Renal cortical epithelial cell (primary cell): ENCODE measurements at regions not wholly inside any gene's neighbourhood (a gene's known extent, or its start where the extent isn't known, plus 50 kb on each side); places are given as distances from the start of the nearest gene placed in this dataset.

Experiments
- DNase-seq: peaks from one replicate; pipeline ENCODE4 v3.0.0-alpha.2; 2011; ENCODE audit warnings: low read depth

DNA sequence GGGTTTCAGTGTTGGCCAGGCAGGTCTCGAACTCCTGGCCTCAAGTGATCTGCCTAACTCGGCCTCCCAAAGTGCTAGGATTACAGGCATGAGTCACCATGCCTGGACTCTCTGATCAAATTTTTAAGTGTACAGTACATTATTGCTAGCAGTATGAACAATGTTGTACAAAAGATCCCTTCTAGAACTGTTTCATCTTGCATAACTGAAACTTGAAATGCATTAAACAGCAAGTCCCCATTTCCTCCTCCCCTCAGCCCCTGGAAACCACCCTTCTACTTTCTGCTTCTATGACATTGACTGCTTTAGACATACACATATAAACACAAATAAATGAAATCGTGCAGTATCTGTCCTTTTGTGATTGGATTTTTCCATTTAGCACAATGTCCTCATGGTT lies 463.4 kb downstream of the PTPRC start:
- DNase-seq: no peak

DNA sequence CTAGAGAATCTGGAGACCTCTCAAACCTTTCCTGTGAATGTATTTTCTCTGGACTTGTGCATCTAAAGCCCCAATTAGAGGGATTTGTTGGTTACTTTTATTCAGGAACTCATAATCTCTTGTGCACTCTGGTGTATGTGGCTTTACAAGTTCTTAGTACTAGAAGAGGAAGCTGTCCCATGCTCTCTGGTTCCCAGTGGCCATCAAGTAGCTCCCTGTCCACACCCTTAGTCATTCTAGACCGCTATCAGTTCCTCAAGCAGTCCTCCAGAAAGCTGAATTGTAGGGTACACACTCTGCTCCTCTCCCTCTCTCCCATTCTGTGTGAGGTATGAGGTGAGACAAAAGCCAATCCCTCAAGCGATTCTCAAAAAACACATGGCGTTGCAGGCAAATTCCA lies 470.3 kb downstream of the PTPRC start:
- no peak for DNase-seq

DNA sequence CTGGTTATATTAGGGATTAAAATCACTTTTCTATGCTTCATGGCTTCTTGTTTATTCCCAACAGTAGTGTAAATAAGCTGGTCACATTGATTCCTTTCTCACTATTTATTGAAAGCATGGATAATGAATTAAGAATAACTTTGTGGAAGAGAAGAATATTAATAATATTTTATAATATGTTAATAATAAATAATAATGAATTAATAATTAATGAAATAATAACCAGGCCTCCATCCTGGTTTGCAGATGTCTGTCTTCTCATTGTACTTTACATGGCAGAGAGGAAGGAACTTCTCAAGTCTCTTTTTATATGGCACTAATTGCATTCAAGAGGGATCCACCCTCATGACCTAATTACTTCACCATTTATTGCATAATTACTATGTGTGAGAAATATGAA lies 473.5 kb downstream of the PTPRC start:
- no peak for DNase-seq

GRCh38 chr1:199113265-199113869 lies 474.5 kb downstream of the PTPRC start:
- peak; percentile 63 for DNase-seq

- DNase-seq: no peak
Observed at GRCh38 chr1:199116488-199116887, 477.6 kb downstream of the PTPRC start.

GRCh38 chr1:199121047-199121446 lies 482.2 kb downstream of the PTPRC start:
- no peak for DNase-seq

DNA sequence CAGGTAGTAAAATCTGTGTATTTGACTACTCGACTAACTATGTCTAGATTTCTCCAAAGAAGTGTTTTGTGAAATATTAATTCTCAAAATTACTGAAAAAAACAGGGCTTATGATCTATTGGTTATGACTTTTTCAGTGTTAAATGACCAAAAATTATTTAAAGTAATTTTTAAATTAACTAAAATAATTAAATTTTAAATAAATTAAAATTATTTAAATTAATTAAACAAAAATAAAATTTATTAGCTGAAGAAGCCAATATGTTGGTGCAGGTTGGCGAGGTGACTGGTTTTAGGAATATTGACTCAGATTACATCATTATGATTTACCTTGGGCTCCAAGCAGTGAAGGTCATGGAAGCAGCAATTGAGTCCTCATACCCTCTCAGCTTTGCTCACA lies 483.2 kb downstream of the PTPRC start:
- no peak for DNase-seq

DNA sequence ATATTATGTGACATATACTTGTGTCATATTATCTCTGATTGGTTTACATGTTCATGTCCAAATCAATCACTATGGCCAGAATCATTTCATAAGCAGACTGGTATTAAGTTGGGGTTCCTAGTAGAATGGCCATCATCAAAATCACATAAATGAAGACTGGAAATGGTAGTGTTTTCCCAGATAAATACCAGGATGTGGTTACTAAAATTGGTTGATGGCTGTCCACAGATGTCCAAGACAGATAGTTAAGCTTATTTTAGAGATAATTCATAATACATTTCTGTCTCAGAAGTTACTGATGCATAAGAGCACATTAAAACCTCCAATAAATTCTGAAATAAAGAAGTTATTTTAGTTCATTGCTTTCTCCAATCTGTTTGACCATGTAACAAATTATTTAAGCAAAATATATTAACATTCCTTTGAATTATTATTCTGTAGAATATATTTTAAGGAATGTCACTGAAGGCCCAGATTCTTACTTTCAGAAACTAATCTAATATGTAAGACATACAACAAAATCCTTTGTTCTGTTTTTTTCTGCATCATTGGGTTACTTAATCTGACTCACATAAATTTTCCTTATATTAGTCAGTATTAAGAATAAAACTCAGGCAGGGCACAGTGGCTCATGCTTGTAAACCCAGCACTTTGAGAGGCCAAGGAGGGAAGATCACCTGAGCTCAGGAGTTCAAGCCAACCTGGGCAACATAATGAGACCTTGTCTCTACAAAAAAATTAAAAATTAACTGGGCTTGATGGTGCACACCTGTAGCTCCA lies 483.9 kb downstream of the PTPRC start:
- peak; percentile 88 for DNase-seq

DNA sequence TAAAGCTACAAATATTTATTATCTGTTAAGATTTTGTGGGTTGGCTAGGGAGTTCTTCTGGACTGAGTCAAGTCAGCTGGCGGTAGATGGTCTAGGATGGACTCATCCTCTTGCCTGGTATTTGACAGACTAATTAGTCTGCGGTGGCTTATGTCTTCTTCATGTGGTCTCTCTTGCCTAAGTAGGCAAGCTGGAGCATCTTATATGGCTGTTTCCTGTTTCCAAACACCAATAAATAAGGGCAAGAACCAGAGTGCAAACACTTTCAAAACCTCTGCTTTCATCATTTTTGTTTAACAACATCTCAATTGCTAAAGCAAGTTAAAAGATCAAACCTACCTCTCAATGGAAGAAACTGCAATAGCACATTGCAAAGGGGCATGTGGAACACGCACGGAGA lies 484.8 kb downstream of the PTPRC start:
- peak; percentile 64 for DNase-seq

DNA sequence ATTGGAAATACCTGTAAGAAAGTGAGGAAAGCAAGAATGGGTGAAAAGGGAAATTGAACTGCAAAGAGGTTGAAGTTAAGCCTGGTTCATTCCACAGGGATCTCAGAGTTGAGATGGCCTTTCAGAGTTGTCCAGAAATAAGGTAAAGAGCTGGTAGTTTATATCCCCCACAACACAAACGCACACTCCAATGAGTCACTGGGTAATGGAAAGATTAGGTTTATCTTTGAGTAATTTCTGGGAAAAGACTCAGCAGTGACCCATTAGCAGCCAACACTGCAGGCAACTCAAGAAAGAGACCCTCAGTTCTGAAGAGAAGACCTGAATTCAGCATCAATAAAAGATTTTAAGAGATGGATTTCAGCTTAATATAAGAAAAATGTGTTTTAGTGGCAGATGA lies 485.5 kb downstream of the PTPRC start:
- no peak for DNase-seq

DNA sequence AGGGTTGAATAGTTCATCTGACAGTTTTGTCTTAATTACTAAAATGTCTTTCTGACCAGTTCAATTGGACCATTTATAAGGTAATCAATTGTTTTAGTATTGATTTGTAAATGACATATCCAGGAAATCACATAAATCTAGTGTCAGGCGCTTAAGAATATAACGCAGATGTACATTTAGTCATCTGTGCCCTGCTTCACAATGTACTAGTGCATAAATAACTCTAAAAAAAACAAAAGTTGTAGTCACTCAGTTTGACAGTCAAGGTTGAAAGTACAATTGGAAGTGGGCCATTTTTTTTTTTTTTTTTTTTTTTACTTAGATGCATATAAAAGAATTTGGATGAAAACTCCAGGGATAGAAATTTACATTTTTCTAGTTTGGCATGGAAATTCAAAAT lies 490.4 kb downstream of the PTPRC start:
- peak; percentile 88 for DNase-seq

DNA sequence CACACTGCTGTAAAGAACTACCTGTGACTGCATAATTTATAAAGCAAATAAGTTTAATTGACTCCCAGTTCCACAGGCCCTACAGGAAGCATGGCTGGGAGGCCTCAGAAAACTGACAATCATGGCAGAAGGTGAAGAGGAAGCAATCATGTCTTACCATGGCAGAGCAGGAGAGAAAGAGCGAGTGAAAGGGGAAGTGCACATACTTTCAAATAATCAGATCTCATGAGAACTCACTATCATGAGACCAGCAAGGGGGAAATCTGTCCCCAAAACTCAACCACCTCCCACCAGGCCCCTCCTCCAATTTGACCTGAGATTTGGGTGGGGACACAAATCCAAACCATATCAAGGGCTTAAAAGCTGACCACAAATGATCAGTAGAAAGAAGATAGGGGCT lies 493.2 kb downstream of the PTPRC start:
- DNase-seq: no peak

- DNase-seq: no peak
Observed at GRCh38 chr1:199135901-199136300, 497.1 kb downstream of the PTPRC start.

- DNase-seq: no peak
Observed at GRCh38 chr1:199138061-199138460, 499.2 kb downstream of the PTPRC start.

GRCh38 chr1:199149591-199149990 lies 510.8 kb downstream of the PTPRC start:
- DNase-seq: no peak

DNA sequence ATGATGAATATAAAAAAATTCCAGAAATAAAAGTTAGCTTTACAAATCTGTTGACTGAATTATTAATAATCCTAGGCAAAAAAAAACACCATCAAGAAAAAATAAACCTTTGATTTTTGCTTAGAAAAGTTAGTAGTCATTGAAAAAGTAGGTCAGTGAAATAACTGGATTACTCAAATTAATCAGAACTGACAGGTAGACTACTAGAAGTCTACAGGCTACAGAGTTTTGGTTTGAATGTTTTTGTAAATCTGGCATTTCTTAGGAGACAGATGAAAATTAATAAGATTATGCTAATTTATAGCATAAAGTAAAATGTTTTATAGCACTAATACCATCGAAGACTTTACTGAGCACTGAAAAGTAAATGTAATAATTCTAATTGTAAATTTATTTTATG lies 511.9 kb downstream of the PTPRC start:
- no peak for DNase-seq

- no peak for DNase-seq
Observed at GRCh38 chr1:199151634-199152425, 513.0 kb downstream of the PTPRC start.

- DNase-seq: no peak
Observed at GRCh38 chr1:199152676-199153075, 513.8 kb downstream of the PTPRC start.

DNA sequence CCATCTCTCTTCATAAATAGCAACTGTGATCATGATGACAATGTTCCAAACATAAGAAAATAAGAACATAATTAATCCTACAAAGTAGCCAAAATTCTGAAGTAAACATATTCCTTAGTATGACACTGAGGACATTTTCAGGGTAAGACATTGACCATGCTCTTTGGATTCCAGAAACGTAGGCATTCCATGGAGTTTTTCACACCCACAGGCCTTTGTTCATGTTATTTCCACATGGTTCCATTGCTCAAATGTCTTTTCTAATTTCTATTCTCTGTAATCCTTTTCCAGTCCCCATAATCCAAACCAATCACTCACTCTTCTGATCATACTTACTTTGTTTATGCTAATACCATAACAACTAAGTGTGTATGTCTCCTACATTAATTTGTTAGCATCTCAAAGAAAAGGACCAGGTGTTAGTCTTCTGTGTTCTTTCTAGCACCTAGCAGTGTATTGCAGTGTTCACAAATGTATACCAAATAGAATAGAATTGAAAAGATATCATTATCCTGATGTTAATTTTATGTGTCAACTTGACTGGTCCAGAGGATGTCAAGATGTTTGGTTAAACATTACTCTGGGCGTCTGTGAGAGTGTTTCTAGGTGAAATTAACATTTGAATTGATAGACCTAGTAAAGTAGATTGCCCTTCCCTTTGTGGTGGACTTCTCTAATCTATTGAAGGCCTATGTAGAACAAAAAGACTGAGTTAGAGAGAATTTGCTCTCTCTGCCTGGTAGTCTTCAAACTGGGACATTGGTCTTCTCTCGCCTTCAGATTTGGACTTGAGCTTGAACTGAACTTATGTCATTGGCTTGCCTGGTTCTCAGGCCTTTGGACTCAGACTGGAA lies 516.6 kb downstream of the PTPRC start:
- DNase-seq: no peak

DNA sequence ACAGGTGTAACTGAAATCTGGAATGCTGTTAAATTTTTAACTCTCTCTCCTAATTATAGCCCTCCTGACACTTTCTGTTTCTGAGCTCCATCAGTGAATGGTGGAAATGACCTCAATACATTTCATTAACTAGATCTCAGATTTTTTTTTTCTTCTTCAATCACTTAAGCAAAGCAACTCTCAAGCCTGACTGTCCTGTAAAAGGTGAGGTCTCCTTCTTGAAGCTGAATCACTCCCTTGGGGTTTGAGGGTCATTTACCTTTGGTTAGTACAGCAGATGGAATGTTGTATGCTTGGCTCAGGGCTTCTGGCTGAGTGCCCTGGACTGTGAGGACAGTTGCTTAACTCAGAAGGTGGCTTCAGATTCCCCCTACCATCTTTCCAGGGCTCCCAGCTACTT lies 518.7 kb downstream of the PTPRC start:
- DNase-seq: peak; percentile 98

DNA sequence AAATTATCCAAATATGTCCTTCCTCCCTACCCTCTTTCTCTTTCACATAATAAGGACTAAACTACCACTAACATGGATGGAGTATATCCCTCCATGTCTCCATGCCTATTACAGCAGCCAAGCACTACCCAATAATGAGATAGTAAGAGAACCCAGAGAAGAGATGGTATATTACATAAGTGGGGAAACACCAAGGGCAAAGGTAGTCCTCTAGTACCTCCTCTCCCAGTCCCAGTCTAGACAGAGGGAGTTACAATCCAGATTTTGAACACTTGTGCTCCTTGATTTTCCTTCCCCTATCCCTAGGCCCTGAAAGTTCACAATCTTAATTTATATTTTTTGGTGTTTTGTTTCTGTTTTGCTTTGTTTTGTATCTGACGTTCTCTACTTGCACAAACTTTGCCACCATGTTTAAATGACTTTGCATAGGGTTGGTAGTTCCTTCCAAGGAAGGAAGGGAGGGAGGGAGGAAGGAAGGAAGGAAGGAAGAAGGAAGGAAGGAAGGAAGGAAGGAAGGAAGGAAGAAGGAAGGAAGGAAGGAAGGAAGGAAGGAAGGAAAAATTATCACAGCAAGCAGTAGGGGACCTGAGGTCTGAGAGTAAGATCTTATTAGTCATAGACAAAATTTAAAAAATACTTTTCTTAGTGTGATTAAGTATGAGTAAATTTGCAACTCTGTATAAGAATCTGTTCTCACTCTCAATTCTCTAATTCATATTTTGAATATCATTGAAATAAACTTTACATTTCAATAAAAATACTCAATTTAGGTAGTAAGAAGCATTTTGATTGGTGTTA lies 521.9 kb downstream of the PTPRC start:
- DNase-seq: no peak
